Dermis microvascular lymphatic vessel endothelial cell (primary cell): ENCODE measurements at regions not wholly inside any gene's neighbourhood (a gene's known extent, or its start where the extent isn't known, plus 50 kb on each side); places are given as distances from the start of the nearest gene placed in this dataset.

Experiments used
- DNase-seq, 2 donors: peaks; one replicate each; pipeline versions ENCODE4 v3.0.0 to v3.0.0-alpha.2; 2010; ENCODE audit warnings: low read depth in 2 of 2

DNA sequence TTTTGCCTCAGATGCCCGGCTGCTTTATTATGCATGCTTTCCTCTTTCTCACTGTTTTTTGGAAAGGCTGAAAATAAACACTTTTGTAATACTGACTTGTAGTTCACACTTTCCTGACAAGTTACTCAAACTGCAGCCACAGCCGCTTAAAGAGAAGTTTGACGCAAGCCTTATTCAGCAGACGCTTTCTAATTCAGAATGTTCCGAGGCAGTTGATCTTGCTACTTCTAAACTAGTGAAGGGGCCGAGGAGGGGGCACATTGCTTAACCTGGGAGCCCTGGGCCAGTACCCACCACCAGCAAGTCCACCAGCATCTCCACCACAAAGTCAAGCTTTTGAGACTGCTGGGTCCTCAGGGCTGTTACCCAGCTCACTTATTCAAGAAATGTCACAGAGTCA, 71.8 kb upstream of the SPRED2 start:
- no peak for DNase-seq

- no peak for DNase-seq
Observed at GRCh38 chr2:65503746-65504145, 71.3 kb upstream of the SPRED2 start.

DNA sequence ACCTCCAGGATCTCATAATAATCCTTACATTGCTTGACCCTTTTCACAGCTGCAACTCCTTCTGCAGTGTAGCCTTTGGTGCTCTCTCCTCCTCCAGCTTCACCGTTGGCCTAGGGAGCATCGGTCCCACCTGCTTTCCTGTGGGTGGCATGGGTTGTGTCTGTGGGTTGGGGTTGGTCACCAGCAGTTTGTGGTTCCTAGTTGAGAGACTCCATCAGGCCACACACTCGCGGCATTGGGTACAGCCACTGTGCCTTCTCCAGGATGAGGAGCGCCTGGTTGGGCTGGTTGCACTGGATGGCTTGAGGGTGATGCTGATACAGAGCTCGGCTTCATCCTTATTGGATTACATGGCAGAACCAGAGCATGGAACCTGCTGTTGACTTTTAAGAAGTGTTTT, 69.4 kb upstream of the SPRED2 start:
- DNase-seq = no peak

DNA sequence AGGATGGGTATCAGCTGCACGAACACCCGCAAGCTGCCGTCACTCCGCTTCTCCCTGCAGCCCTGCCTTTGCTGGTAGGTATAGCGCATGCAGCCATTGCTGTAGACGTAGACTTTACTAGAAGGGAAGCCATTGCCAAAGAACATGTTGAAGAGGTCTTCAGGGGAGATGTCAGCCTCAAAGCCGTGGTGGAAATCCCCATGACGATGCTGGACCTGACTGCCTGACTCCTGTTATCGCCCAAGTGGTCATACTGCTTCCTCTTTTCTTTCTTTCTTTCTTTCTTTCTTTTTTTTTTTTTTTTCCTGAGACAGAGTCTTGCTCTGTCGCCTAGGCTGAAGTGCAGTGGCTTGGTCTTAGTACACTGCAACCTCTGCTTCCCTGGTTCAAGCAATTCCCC, 68.7 kb upstream of the SPRED2 start:
- no peak for DNase-seq

GRCh38 chr2:65500310-65501040, 68.1 kb upstream of the SPRED2 start:
- DNase-seq = no peak

DNA sequence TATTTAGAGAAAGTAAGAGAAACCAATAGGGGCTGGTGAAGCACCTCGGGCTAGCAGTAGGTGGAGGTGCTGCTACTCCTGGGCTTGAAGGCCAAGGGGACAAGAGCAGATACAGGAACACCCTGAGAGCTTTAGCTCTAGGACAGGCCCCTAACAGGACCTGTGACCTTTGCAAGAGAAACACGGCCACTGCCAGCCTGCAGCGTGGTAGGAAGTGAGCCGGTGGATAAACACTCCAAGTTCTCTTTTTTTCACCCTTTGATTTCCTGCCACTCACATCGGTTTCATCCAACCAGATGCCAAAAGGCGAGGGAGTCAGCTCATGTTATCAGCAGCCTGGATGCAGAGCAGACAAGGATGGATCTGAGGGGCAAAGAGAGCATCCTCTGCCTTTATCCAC, 66.8 kb upstream of the SPRED2 start:
- DNase-seq = no peak

DNA sequence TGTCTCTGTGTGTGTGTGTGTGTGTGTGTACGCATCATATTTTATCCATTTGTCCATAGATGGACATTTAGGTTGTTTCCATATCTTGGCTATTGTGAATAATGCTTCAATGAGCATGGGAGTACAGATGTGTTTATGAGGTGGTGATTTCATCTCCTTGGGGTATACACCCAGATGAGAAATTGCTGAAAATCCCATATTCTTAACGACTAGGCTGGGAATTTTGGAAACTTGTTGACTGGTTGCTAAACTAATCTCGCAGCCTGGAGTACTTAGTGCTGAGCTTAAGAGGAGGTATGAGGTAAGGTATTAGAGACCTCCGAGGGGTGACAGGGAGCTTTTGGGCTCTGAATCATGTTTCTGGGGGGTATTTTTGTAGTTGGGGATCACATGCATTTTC, 66.0 kb upstream of the SPRED2 start:
- no peak for DNase-seq

- no peak for DNase-seq
Observed at GRCh38 chr2:65495251-65495877, 63.0 kb upstream of the SPRED2 start.

GRCh38 chr2:65494078-65494477, 61.7 kb upstream of the SPRED2 start:
- DNase-seq = no peak

DNA sequence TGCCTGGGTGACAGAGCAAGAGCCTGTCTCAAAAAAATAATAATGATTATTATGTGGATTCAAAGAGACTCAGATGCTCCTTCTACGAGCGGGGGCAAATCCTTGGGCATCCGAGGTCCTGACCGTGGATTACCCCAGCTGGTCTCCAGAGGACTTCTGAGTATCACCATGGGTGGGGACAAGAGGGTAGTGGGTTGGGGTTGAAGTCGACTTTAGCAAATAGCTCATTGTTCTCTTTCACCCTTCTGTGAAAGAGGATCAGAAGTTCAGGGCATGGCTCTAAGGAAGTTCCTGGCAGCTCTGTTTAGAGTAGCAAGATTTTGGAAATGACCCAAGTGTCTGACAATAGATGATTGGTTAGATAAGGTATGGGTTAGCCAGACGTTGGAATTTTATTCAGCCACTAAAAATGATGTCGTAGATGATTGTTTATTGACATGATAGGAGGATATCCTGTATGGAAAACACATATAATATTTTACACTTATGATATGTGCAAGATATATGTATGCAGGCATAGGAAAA, 59.0 kb upstream of the SPRED2 start:
- DNase-seq = peak in 1 of 2 donors; percentile 36

DNA sequence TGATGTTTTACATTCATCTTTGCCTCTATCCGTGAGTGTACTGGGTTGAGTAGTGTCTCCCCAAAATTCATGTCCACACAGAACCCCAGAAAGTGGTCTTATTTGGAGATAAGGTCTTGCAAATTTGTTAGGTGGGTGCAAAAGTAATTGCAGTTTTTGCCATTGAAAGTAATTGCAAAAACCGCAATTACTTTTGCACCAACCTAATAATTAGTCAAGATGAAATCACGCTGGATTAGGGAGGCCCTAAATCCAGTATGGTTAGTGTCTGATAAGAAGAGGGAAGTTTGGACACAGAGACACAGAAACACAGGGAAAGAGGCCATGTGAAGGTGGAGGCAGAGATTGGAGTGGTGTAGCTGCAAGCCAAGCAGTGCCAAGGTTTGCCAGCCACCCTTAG, 57.8 kb upstream of the SPRED2 start:
- DNase-seq = no peak

GRCh38 chr2:65489269-65489668, 56.9 kb upstream of the SPRED2 start:
- DNase-seq = no peak

- DNase-seq = no peak
Observed at GRCh38 chr2:65488527-65488926, 56.1 kb upstream of the SPRED2 start.

- no peak for DNase-seq
Observed at GRCh38 chr2:65487404-65487803, 55.0 kb upstream of the SPRED2 start.

DNA sequence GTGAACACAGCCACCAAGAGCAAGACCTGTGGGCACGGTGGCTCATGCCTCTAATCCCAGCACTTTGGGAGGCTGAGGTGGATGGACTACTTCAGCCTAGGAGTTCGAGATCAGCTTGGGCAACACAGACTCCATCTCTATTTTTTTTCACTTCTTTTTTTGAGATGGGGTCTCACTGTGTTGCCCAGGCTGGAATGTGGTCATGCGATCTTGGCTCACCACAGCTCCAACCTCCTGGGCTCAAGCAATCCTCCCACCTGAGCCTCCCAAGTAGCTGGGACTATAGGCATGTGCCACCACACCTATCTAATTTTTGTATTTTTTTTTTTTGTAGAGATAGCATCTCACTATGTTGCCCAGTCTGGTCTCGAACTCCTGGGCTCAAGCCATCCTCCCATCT, 54.4 kb upstream of the SPRED2 start:
- DNase-seq = no peak

- no peak for DNase-seq
Observed at GRCh38 chr2:65486282-65486681, 53.9 kb upstream of the SPRED2 start.

DNA sequence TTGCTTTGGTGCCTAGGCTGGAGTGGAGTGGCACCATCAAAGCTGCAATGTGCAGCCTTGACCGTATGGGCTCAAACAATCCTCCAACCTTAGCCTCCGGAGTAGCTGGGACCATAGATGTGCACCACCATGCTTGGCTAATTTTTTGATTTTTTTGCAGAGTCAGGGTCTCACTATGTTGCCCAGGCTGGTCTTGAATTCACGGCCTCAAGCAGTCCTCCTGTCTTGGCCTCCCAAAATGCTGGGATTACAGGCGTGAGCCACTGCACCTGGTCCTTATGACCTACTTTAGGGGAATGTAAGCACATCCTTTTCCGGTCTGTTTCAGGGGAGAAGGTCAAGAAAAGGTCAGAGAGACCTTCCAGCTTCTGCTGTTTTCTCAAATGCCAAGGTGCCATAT, 53.4 kb upstream of the SPRED2 start:
- no peak for DNase-seq

GRCh38 chr2:65483763-65484162, 51.4 kb upstream of the SPRED2 start:
- DNase-seq = no peak

DNA sequence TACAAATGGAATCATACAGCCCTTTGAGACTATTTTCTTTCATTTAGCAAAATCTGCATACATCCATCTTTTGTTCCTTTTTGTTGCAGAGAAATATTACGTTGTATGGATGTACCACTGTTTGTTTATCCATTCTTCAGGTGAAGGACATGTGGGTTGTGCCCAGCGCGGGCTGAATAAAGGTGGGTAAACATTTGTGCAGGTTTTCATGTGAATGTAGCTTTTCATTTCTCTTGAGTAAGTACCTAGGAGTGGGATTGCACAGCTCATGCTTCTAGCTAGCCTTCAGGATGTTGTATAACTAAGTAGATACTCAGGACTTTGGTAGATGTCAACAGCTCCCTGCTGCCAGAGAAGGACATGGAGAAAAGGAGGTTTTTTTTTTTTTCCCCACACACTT, 50.6 kb upstream of the SPRED2 start:
- DNase-seq = no peak
